ENCODE measurements at regions not wholly inside any gene's neighbourhood (a gene's known extent, or its start where the extent isn't known, plus 50 kb on each side); places are given as distances from the start of the nearest gene placed in this dataset.
"Not testable (repeated sequence)": the region's sequence is repeated elsewhere in the genome, so short reads cannot be mapped to it uniquely, and the experiment has no call there.

DNA sequence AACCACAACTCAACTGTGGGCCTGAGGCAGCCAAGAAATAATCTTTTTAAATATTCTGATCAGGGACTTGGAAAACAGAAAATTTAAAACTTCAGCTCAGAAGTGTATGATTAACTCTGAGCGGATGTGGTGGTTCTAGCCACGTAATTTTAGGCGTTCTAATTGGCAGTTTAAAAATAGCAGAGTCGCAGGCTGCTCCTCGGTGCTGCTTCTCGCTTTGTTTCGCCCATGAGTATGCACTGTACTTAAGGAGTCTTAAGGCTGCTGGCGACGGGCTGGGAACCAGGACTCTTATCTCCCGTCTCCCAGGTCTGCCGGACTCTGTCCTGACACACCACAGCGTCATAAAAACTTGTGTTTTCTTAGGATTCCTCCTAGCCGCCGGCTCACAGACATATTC, 113.4 kb upstream of the PELI2 start:
- Histone ChIP-seq H3K4me3 (peak overlapping the region; percentile 44), H3K4me1 (peaks cover 5% of the 10 kb centered on the region), H3K27me3 (ENCODE audit: low read depth) (no peaks in the 10 kb centered on the region), H3K9me3 (replicated peaks) (peaks cover 19% of the 10 kb centered on the region), H3K27ac (replicated peaks) (peak overlapping the region; percentile 53), H3K36me3 (no peaks in the 10 kb centered on the region)
- intact Hi-C loops (cut with micrococcal nuclease) = no loop called here
- no peak for TF ChIP-seq CTCF (IDR thresholded peaks at IDR 0.05; ENCODE audit: borderline replicate concordance)
- no peak for DNase-seq

DNA sequence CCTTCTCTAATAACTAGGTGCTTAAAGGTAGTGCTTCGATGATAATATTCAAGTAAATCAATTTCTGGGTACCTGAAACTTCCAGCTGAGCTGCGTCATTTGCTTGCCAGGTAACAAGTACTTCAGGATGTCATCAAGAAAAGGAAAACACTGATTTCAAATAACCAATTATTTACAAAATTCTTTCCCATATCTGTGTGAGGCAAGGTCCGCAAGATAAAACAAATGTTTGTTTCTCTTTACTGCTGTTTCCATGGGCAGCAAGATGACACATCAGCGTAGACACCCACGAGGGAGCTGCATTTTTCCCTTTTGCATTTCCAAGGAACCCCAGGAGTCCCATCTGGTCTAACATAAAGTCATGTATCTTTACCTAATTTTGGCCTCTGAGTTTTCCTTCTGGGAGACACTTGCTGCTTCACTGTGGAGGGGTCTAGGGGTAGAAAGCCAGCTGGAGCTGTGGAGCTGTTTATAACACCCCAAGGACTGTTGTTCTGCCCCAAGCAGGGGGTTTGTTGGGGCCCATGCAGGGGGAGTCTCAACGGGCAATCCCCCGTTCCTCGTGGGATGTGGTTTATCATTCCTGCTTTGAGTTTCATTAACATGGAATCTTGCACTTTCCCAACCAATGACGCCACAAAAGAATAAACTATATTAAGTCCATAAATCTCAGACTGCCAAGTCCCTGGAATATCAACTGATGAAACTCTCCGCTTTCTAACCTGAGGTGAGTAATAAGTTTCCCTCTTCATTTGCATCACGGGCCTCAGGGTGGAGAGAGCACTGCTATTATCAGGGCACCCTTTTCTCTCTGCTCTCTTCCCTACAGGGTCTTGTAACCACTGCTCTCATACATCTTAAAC, 112.8 kb upstream of the PELI2 start:
- Histone ChIP-seq H3K9me3 (replicated peaks) (peaks cover 22% of the 10 kb centered on the region), H3K4me3 (peak overlapping the region; percentile 44), H3K27me3 (ENCODE audit: low read depth) (no peaks in the 10 kb centered on the region), H3K4me1 (peaks cover 5% of the 10 kb centered on the region), H3K36me3 (no peaks in the 10 kb centered on the region), H3K27ac (replicated peaks) (peak overlapping the region; percentile 53)
- intact Hi-C loops (cut with micrococcal nuclease) = no loop called here
- DNase-seq = no peak
- no peak for TF ChIP-seq CTCF (IDR thresholded peaks at IDR 0.05; ENCODE audit: borderline replicate concordance)

- H3K27me3 ChIP-seq (ENCODE audit: low read depth); H3K36me3 ChIP-seq; H3K27ac ChIP-seq (replicated peaks); DNase-seq; intact Hi-C loops (cut with micrococcal nuclease); H3K4me3 ChIP-seq; H3K4me1 ChIP-seq: not testable (repeated sequence)
- H3K9me3 ChIP-seq (replicated peaks) = peaks cover 29% of the 10 kb centered on the region
Observed at GRCh38 chr14:56007491-56007890, 110.7 kb upstream of the PELI2 start.

DNA sequence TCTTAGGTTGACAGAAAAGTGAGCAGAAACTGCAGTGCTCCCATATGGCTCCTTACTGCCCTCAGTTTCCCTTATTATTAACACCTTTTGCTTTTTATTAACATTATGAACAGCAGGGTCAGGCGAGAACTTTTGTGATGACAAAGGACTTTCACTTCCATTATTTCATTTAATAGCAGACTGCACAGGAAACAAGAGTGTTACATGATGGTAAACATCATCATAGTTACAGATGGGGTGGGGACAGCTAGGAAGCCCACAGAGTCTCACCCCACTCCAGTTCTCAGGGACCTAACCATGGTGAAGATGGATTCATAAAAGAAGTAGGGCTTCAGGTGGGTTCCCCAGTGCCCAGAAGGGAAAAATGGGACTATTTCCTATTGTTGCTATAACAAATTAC, 110.1 kb upstream of the PELI2 start:
- H3K27ac ChIP-seq (replicated peaks) = no peak overlapping the region
- no peak for DNase-seq
- no peaks in the 10 kb centered on the region for H3K36me3 ChIP-seq
- no peak overlapping the region for H3K4me3 ChIP-seq
- TF ChIP-seq CTCF (IDR thresholded peaks at IDR 0.05; ENCODE audit: borderline replicate concordance) = no peak
- no peaks in the 10 kb centered on the region for H3K27me3 ChIP-seq (ENCODE audit: low read depth)
- peaks cover 29% of the 10 kb centered on the region for H3K9me3 ChIP-seq (replicated peaks)
- intact Hi-C loops (cut with micrococcal nuclease) = no loop called here
- H3K4me1 ChIP-seq = peaks cover 5% of the 10 kb centered on the region

DNA sequence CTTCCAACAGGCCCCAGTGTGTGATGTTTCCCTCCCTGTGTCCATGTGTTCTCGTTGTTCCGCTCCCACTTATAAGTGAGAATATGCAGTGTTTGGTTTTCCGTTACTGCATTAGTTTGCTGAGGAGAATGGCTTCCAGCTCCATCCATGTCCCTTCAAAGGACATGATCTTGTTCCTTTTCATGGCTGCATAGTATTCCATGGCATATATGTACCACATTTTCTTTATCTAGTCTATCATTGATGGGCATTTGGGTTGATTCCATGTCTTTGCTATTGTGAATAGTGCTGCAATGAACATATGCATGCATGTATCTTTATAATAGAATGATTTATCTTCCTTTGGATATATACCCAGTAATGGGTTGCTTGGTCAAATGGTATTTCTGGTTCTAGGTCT, 109.5 kb upstream of the PELI2 start:
- DNase-seq; intact Hi-C loops (cut with micrococcal nuclease); H3K4me3 ChIP-seq; H3K36me3 ChIP-seq; H3K27me3 ChIP-seq (ENCODE audit: low read depth); H3K4me1 ChIP-seq; H3K27ac ChIP-seq (replicated peaks): not testable (repeated sequence)
- H3K9me3 ChIP-seq (replicated peaks) = peaks cover 29% of the 10 kb centered on the region

GRCh38 chr14:56023661-56024081, 94.5 kb upstream of the PELI2 start:
- H3K4me3 ChIP-seq = no peak overlapping the region
- no peak for DNase-seq
- no peak for TF ChIP-seq CTCF (IDR thresholded peaks at IDR 0.05; ENCODE audit: borderline replicate concordance)
- peaks cover 1% of the 10 kb centered on the region for H3K9me3 ChIP-seq (replicated peaks)
- H3K27ac ChIP-seq (replicated peaks) = no peak overlapping the region
- H3K36me3 ChIP-seq = no peaks in the 10 kb centered on the region
- intact Hi-C loops (cut with micrococcal nuclease) = no loop called here
- H3K27me3 ChIP-seq (ENCODE audit: low read depth) = no peaks in the 10 kb centered on the region
- peaks cover 12% of the 10 kb centered on the region for H3K4me1 ChIP-seq

Measured in left ventricle myocardium inferior (tissue), 1 donor.